ENCODE measurements at regions not wholly inside any gene's neighbourhood (a gene's known extent, or its start where the extent isn't known, plus 50 kb on each side); places are given as distances from the start of the nearest gene placed in this dataset.

- no CpG with 5 or more reads among the region's 7 CpGs for WGBS, 2 donors (ENCODE audit: extremely low coverage in 2 of 2, insufficient read length in 2 of 2, insufficient replicate concordance in 1 of 2)
- Histone ChIP-seq H3K9me3 (replicated peaks in 1 of 2; ENCODE audit: control insufficient read depth in 2 of 2, insufficient read depth in 1 of 2, low read depth in 1 of 2, low read length in 2 of 2) (no peaks in the 10 kb centered on the region), H3K4ac (ENCODE audit: low read length) (peak overlapping the region; percentile 0), H3K9ac (ENCODE audit: low read depth, low read length, poor library complexity) (no peak overlapping the region), H2AK5ac (ENCODE audit: low read depth, low read length) (peak overlapping the region; percentile 100), H3K27ac (replicated peaks; ENCODE audit: low read length) (no peak overlapping the region), H3K79me1 (ENCODE audit: low read depth, low read length) (no peaks in the 10 kb centered on the region), H3K4me1 (ENCODE audit: control insufficient read depth in 2 of 2, insufficient read depth in 1 of 2, low read depth in 1 of 2, low read length in 2 of 2) (peaks cover 12 to 24% of the 10 kb centered on the region in 2 donors), H3K36me3 (replicated peaks in 1 of 2; ENCODE audit: control insufficient read depth in 2 of 2, insufficient read depth in 2 of 2, low read length in 2 of 2) (no peaks in the 10 kb centered on the region), H2BK12ac (ENCODE audit: low read length) (peak overlapping the region; percentile 63), H2BK120ac (ENCODE audit: low read depth, low read length) (peak overlapping the region; percentile 98), H3K23ac (ENCODE audit: low read depth, low read length, poor library complexity) (no peak overlapping the region), H3K18ac (ENCODE audit: low read length) (peak overlapping the region; percentile 96), H2AFZ (ENCODE audit: low read length) (peak overlapping the region; percentile 89), H3K27me3 (ENCODE audit: control insufficient read depth in 3 of 3, insufficient read depth in 3 of 3, low read depth in 1 of 3, low read length in 3 of 3) (peaks cover 0 to 4% (median 0%) of the 10 kb centered on the region in 3 experiments), H3K14ac (ENCODE audit: low read length) (peak overlapping the region; percentile 5), H3K4me3 (ENCODE audit: low read length in 2 of 2) (no peak overlapping the region), H4K91ac (ENCODE audit: low read depth, low read length, poor library complexity) (peak overlapping the region; percentile 100), H4K8ac (ENCODE audit: low read depth, low read length) (peak overlapping the region; percentile 54), H2BK15ac (ENCODE audit: low read length) (peak overlapping the region; percentile 95), H2BK5ac (ENCODE audit: low read length) (peak overlapping the region; percentile 95), H3K4me2 (ENCODE audit: insufficient read depth, low read length, poor library complexity, severe bottlenecking) (no peak overlapping the region)
- no peak for DNase-seq (ENCODE audit: low spot score)
Observed at GRCh38 chr17:77570565-77570898, 388.0 kb upstream of the TNRC6C start.

- Histone ChIP-seq H2BK120ac (ENCODE audit: low read depth, low read length) (no peak overlapping the region), H2AFZ (ENCODE audit: low read length) (peak overlapping the region; percentile 89), H3K27ac (replicated peaks; ENCODE audit: low read length) (peak overlapping the region; percentile 65), H3K27me3 (ENCODE audit: control insufficient read depth in 3 of 3, insufficient read depth in 3 of 3, low read depth in 1 of 3, low read length in 3 of 3) (peaks cover 0 to 4% (median 0%) of the 10 kb centered on the region in 3 experiments), H3K4me2 (ENCODE audit: insufficient read depth, low read length, poor library complexity, severe bottlenecking) (peak overlapping the region; percentile 55), H3K36me3 (replicated peaks in 1 of 2; ENCODE audit: control insufficient read depth in 2 of 2, insufficient read depth in 2 of 2, low read length in 2 of 2) (no peaks in the 10 kb centered on the region), H4K91ac (ENCODE audit: low read depth, low read length, poor library complexity) (peak overlapping the region; percentile 56), H3K79me1 (ENCODE audit: low read depth, low read length) (no peaks in the 10 kb centered on the region), H3K4me1 (ENCODE audit: control insufficient read depth in 2 of 2, insufficient read depth in 1 of 2, low read depth in 1 of 2, low read length in 2 of 2) (peaks cover 12 to 24% of the 10 kb centered on the region in 2 donors), H2BK5ac (ENCODE audit: low read length) (peak overlapping the region; percentile 95), H3K9ac (ENCODE audit: low read depth, low read length, poor library complexity) (no peak overlapping the region), H3K4ac (ENCODE audit: low read length) (no peak overlapping the region), H2AK5ac (ENCODE audit: low read depth, low read length) (peak overlapping the region; percentile 100), H2BK15ac (ENCODE audit: low read length) (no peak overlapping the region), H3K18ac (ENCODE audit: low read length) (peak overlapping the region; percentile 81), H3K9me3 (replicated peaks in 1 of 2; ENCODE audit: control insufficient read depth in 2 of 2, insufficient read depth in 1 of 2, low read depth in 1 of 2, low read length in 2 of 2) (peaks cover 0 to 2% of the 10 kb centered on the region in 2 donors), H3K23ac (ENCODE audit: low read depth, low read length, poor library complexity) (no peak overlapping the region), H3K14ac (ENCODE audit: low read length) (no peak overlapping the region), H4K8ac (ENCODE audit: low read depth, low read length) (no peak overlapping the region), H2BK12ac (ENCODE audit: low read length) (no peak overlapping the region), H3K4me3 (ENCODE audit: low read length in 2 of 2) (peak overlapping the region in 1 of 2 donors; percentile 48)
- peak; percentile 56 for DNase-seq (ENCODE audit: low spot score)
- no CpG with 5 or more reads among the region's 35 CpGs for WGBS, 2 donors (ENCODE audit: extremely low coverage in 2 of 2, insufficient read length in 2 of 2, insufficient replicate concordance in 1 of 2)
Observed at GRCh38 chr17:77571155-77571981, 387.1 kb upstream of the TNRC6C start.

GRCh38 chr17:77572065-77572601 is 386.4 kb upstream of the TNRC6C start:
- Histone ChIP-seq H2BK12ac (ENCODE audit: low read length) (peak overlapping the region; percentile 67), H2BK5ac (ENCODE audit: low read length) (peak overlapping the region; percentile 16), H4K91ac (ENCODE audit: low read depth, low read length, poor library complexity) (no peak overlapping the region), H3K9ac (ENCODE audit: low read depth, low read length, poor library complexity) (no peak overlapping the region), H3K18ac (ENCODE audit: low read length) (peak overlapping the region; percentile 92), H3K4ac (ENCODE audit: low read length) (no peak overlapping the region), H3K79me1 (ENCODE audit: low read depth, low read length) (no peaks in the 10 kb centered on the region), H3K9me3 (replicated peaks in 1 of 2; ENCODE audit: control insufficient read depth in 2 of 2, insufficient read depth in 1 of 2, low read depth in 1 of 2, low read length in 2 of 2) (peaks cover 0 to 2% of the 10 kb centered on the region in 2 donors), H2AFZ (ENCODE audit: low read length) (peak overlapping the region; percentile 89), H3K23ac (ENCODE audit: low read depth, low read length, poor library complexity) (no peak overlapping the region), H3K4me3 (ENCODE audit: low read length in 2 of 2) (peak overlapping the region in 1 of 2 donors; percentile 48), H3K36me3 (replicated peaks in 1 of 2; ENCODE audit: control insufficient read depth in 2 of 2, insufficient read depth in 2 of 2, low read length in 2 of 2) (no peaks in the 10 kb centered on the region), H4K8ac (ENCODE audit: low read depth, low read length) (no peak overlapping the region), H2BK15ac (ENCODE audit: low read length) (peak overlapping the region; percentile 65), H3K14ac (ENCODE audit: low read length) (no peak overlapping the region), H2AK5ac (ENCODE audit: low read depth, low read length) (peak overlapping the region; percentile 63), H3K27ac (replicated peaks; ENCODE audit: low read length) (no peak overlapping the region), H2BK120ac (ENCODE audit: low read depth, low read length) (peak overlapping the region; percentile 68), H3K4me1 (ENCODE audit: control insufficient read depth in 2 of 2, insufficient read depth in 1 of 2, low read depth in 1 of 2, low read length in 2 of 2) (peaks cover 12 to 24% of the 10 kb centered on the region in 2 donors), H3K4me2 (ENCODE audit: insufficient read depth, low read length, poor library complexity, severe bottlenecking) (no peak overlapping the region), H3K27me3 (ENCODE audit: control insufficient read depth in 3 of 3, insufficient read depth in 3 of 3, low read depth in 1 of 3, low read length in 3 of 3) (no peaks in the 10 kb centered on the region)
- DNase-seq (ENCODE audit: low spot score): no peak
- WGBS, 2 donors (ENCODE audit: extremely low coverage in 2 of 2, insufficient read length in 2 of 2, insufficient replicate concordance in 1 of 2): no CpG with 5 or more reads among the region's 15 CpGs

GRCh38 chr17:77572851-77573250 is 385.7 kb upstream of the TNRC6C start:
- DNase-seq (ENCODE audit: low spot score): no peak
- WGBS, 2 donors (ENCODE audit: extremely low coverage in 2 of 2, insufficient read length in 2 of 2, insufficient replicate concordance in 1 of 2): no CpG with 5 or more reads among the region's 5 CpGs

More at GRCh38 chr17:77572851-77573250, 385.7 kb upstream of the TNRC6C start:
- Histone ChIP-seq H2AFZ (ENCODE audit: low read length) (no peak overlapping the region), H3K4me3 (ENCODE audit: low read length in 2 of 2) (no peak overlapping the region), H3K27me3 (ENCODE audit: control insufficient read depth in 3 of 3, insufficient read depth in 3 of 3, low read depth in 1 of 3, low read length in 3 of 3) (no peaks in the 10 kb centered on the region), H3K27ac (replicated peaks; ENCODE audit: low read length) (no peak overlapping the region), H3K18ac (ENCODE audit: low read length) (peak overlapping the region; percentile 92), H3K14ac (ENCODE audit: low read length) (no peak overlapping the region), H3K36me3 (replicated peaks in 1 of 2; ENCODE audit: control insufficient read depth in 2 of 2, insufficient read depth in 2 of 2, low read length in 2 of 2) (no peaks in the 10 kb centered on the region), H4K8ac (ENCODE audit: low read depth, low read length) (no peak overlapping the region), H2BK5ac (ENCODE audit: low read length) (no peak overlapping the region), H3K9ac (ENCODE audit: low read depth, low read length, poor library complexity) (no peak overlapping the region), H3K79me1 (ENCODE audit: low read depth, low read length) (no peaks in the 10 kb centered on the region), H2BK12ac (ENCODE audit: low read length) (peak overlapping the region; percentile 67), H2AK5ac (ENCODE audit: low read depth, low read length) (peak overlapping the region; percentile 63), H2BK120ac (ENCODE audit: low read depth, low read length) (peak overlapping the region; percentile 68), H2BK15ac (ENCODE audit: low read length) (peak overlapping the region; percentile 65), H4K91ac (ENCODE audit: low read depth, low read length, poor library complexity) (no peak overlapping the region), H3K9me3 (replicated peaks in 1 of 2; ENCODE audit: control insufficient read depth in 2 of 2, insufficient read depth in 1 of 2, low read depth in 1 of 2, low read length in 2 of 2) (peaks cover 0 to 2% of the 10 kb centered on the region in 2 donors), H3K4ac (ENCODE audit: low read length) (no peak overlapping the region), H3K4me1 (ENCODE audit: control insufficient read depth in 2 of 2, insufficient read depth in 1 of 2, low read depth in 1 of 2, low read length in 2 of 2) (peaks cover 12 to 24% of the 10 kb centered on the region in 2 donors), H3K23ac (ENCODE audit: low read depth, low read length, poor library complexity) (no peak overlapping the region), H3K4me2 (ENCODE audit: insufficient read depth, low read length, poor library complexity, severe bottlenecking) (no peak overlapping the region)
